Osteocyte (in vitro differentiated cells): ENCODE measurements at regions not wholly inside any gene's neighbourhood (a gene's known extent, or its start where the extent isn't known, plus 50 kb on each side); places are given as distances from the start of the nearest gene placed in this dataset.

Source experiments
- DNase-seq: peaks from one replicate; pipeline ENCODE4 v3.0.0; 2021; ENCODE audit warnings: mixed read lengths; ENCODE audit not compliant: unreplicated experiment; ENCODE audit errors: extremely low spot score
- H3K27ac Mint-ChIP-seq: one replicate; pipeline ENCODE4 v1.8.0; 2021; ENCODE audit warnings: mild to moderate bottlenecking, mixed read lengths; ENCODE audit not compliant: unreplicated experiment
- H3K27me3 Mint-ChIP-seq: one replicate; pipeline ENCODE4 v1.8.0; 2021; ENCODE audit warnings: mixed read lengths; ENCODE audit not compliant: unreplicated experiment
- H3K36me3 Mint-ChIP-seq: one replicate; pipeline ENCODE4 v1.8.0; 2021; ENCODE audit warnings: mixed read lengths; ENCODE audit not compliant: unreplicated experiment
- H3K4me1 Mint-ChIP-seq: one replicate; pipeline ENCODE4 v1.8.0; 2021; ENCODE audit warnings: mixed read lengths; ENCODE audit not compliant: unreplicated experiment
- H3K4me3 Mint-ChIP-seq: one replicate; pipeline ENCODE4 v1.8.0; 2021; ENCODE audit warnings: mild to moderate bottlenecking, moderate library complexity, mixed read lengths; ENCODE audit not compliant: unreplicated experiment
- H3K9me3 Mint-ChIP-seq: one replicate; pipeline ENCODE4 v1.8.0; 2021; ENCODE audit warnings: mixed read lengths; ENCODE audit not compliant: unreplicated experiment
- TF ChIP-seq, protein P1 (sequence below): fragments of 200-600 bp; sonication (generic); IDR thresholded peaks from 2 replicates; pipeline ENCODE4 v1.5.0; 2021; ENCODE audit warnings: antibody characterized with exemption, mild to moderate bottlenecking, moderate library complexity

GRCh38 chr22:48186146-48186790 is 1423.8 kb downstream of the TBC1D22A start:
- peaks cover 3% of the 10 kb centered on the region for H3K4me1 Mint-ChIP-seq
- DNase-seq, result peak; percentile 80
- peaks cover 11% of the 10 kb centered on the region for H3K9me3 Mint-ChIP-seq
- H3K4me3 Mint-ChIP-seq, result no peak overlapping the region
- H3K27ac Mint-ChIP-seq, result no peak overlapping the region
- no peaks in the 10 kb centered on the region for H3K27me3 Mint-ChIP-seq
- TF ChIP-seq, protein P1, sequence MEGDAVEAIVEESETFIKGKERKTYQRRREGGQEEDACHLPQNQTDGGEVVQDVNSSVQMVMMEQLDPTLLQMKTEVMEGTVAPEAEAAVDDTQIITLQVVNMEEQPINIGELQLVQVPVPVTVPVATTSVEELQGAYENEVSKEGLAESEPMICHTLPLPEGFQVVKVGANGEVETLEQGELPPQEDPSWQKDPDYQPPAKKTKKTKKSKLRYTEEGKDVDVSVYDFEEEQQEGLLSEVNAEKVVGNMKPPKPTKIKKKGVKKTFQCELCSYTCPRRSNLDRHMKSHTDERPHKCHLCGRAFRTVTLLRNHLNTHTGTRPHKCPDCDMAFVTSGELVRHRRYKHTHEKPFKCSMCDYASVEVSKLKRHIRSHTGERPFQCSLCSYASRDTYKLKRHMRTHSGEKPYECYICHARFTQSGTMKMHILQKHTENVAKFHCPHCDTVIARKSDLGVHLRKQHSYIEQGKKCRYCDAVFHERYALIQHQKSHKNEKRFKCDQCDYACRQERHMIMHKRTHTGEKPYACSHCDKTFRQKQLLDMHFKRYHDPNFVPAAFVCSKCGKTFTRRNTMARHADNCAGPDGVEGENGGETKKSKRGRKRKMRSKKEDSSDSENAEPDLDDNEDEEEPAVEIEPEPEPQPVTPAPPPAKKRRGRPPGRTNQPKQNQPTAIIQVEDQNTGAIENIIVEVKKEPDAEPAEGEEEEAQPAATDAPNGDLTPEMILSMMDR, result no peak
- H3K36me3 Mint-ChIP-seq, result no peaks in the 10 kb centered on the region

GRCh38 chr22:48185071-48186055 is 1422.9 kb downstream of the TBC1D22A start:
- TF ChIP-seq, protein P1, result no peak
- Mint-ChIP-seq H3K27me3 (no peaks in the 10 kb centered on the region), H3K27ac (no peak overlapping the region), H3K36me3 (no peaks in the 10 kb centered on the region), H3K9me3 (peaks cover 5% of the 10 kb centered on the region), H3K4me3 (no peak overlapping the region), H3K4me1 (peaks cover 3% of the 10 kb centered on the region)
- peak; percentile 75 for DNase-seq

GRCh38 chr22:48182846-48183805 is 1420.7 kb downstream of the TBC1D22A start:
- no peaks in the 10 kb centered on the region for H3K27me3 Mint-ChIP-seq
- no peaks in the 10 kb centered on the region for H3K36me3 Mint-ChIP-seq
- H3K9me3 Mint-ChIP-seq, result no peaks in the 10 kb centered on the region
- no peak overlapping the region for H3K4me3 Mint-ChIP-seq
- peak; percentile 69 for DNase-seq
- H3K4me1 Mint-ChIP-seq, result no peaks in the 10 kb centered on the region
- H3K27ac Mint-ChIP-seq, result no peak overlapping the region
- TF ChIP-seq, protein P1, result no peak

DNA sequence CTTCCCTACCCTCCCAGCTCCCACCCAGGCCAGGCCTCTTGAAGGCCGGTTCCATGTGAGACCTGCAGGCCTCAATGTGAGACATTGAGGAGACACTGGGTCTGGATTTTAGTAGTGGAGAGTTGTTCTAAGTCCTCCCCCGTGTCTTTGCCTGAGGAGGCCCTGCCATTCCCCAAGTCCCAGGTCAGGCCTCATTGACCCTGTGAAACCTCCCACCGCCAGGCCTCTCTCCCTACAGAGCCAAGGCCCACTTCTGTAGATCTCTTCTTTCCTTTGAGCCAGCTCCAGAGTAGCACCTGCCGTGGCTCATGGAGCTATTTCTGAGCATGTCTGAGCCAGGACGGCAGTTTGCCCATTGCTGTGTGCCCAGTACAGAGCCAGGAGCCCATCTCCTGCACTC is 1419.6 kb downstream of the TBC1D22A start:
- no peaks in the 10 kb centered on the region for H3K4me1 Mint-ChIP-seq
- H3K27me3 Mint-ChIP-seq, result no peaks in the 10 kb centered on the region
- DNase-seq, result peak; percentile 68
- no peak overlapping the region for H3K4me3 Mint-ChIP-seq
- H3K27ac Mint-ChIP-seq, result no peak overlapping the region
- H3K36me3 Mint-ChIP-seq, result no peaks in the 10 kb centered on the region
- no peaks in the 10 kb centered on the region for H3K9me3 Mint-ChIP-seq
- TF ChIP-seq, protein P1, result no peak
